H9 (cell line): ENCODE measurements at regions not wholly inside any gene's neighbourhood (a gene's known extent, or its start where the extent isn't known, plus 50 kb on each side); places are given as distances from the start of the nearest gene placed in this dataset.

Source experiments
- DNase-seq: peaks from one replicate; pipeline ENCODE4 v3.0.0-alpha.2; 2017
- H2AFZ ChIP-seq: one replicate; pipeline ENCODE4 v1.6.1; 2013; ENCODE audit warnings: mild to moderate bottlenecking, low read length, control low read depth, moderate library complexity
- H2AK5ac ChIP-seq: 2 replicates; pipeline ENCODE4 v1.6.1; 2013; ENCODE audit warnings: low read length, control low read depth, mixed read lengths; ENCODE audit not compliant: insufficient read length
- H2BK120ac ChIP-seq: one replicate; pipeline ENCODE4 v1.6.1; 2013; ENCODE audit warnings: low read depth, mild to moderate bottlenecking, low read length, control low read depth, inconsistent platforms; ENCODE audit not compliant: poor library complexity, severe bottlenecking
- H2BK12ac ChIP-seq: 2 replicates; pipeline ENCODE4 v1.6.1; 2013; ENCODE audit warnings: low read length, control low read depth, mixed read lengths, low read depth; ENCODE audit not compliant: insufficient read length
- H2BK15ac ChIP-seq: 2 replicates; pipeline ENCODE4 v1.6.1; 2013; ENCODE audit warnings: low read depth, low read length, control low read depth
- H2BK20ac ChIP-seq: one replicate; pipeline ENCODE4 v1.6.1; 2013; ENCODE audit warnings: low read depth, mild to moderate bottlenecking, low read length, control low read depth, inconsistent platforms; ENCODE audit not compliant: poor library complexity, severe bottlenecking
- H2BK5ac ChIP-seq: 2 replicates; pipeline ENCODE4 v1.6.1; 2013; ENCODE audit warnings: low read length, control low read depth, mixed read lengths; ENCODE audit not compliant: insufficient read length
- H3K14ac ChIP-seq: 2 replicates; pipeline ENCODE4 v1.6.1; 2013; ENCODE audit warnings: low read length, control low read depth; ENCODE audit not compliant: insufficient read depth
- H3K18ac ChIP-seq: 2 replicates; pipeline ENCODE4 v1.6.1; 2013; ENCODE audit warnings: low read depth, mild to moderate bottlenecking, mixed read lengths, low read length, control low read depth; ENCODE audit not compliant: insufficient read length
- H3K23ac ChIP-seq: 2 replicates; pipeline ENCODE4 v1.6.1; 2013; ENCODE audit warnings: low read length, control low read depth, mixed read lengths, low read depth; ENCODE audit not compliant: insufficient read length
- H3K23me2 ChIP-seq: 2 replicates; pipeline ENCODE4 v1.6.1; 2013; ENCODE audit warnings: low read depth, mild to moderate bottlenecking, mixed read lengths, low read length, control low read depth; ENCODE audit not compliant: insufficient read length, poor library complexity, severe bottlenecking
- H3K27ac ChIP-seq: 2 replicates; pipeline ENCODE4 v1.5.1; 2013; ENCODE audit warnings: low read length, control low read depth, mixed read lengths, low read depth; ENCODE audit not compliant: insufficient read length
- H3K27me3 ChIP-seq: 2 replicates; pipeline ENCODE4 v1.6.1; 2013; ENCODE audit warnings: low read length, control low read depth, inconsistent platforms; ENCODE audit not compliant: insufficient read depth
- H3K4ac ChIP-seq: 2 replicates; pipeline ENCODE4 v1.6.1; 2013; ENCODE audit warnings: low read depth, mild to moderate bottlenecking, control low read depth, inconsistent platforms, low read length, moderate library complexity
- H3K4me1 ChIP-seq: 2 replicates; pipeline ENCODE4 v1.6.1; 2013; ENCODE audit warnings: low read length, control low read depth, inconsistent platforms; ENCODE audit not compliant: insufficient read depth
- H3K4me2 ChIP-seq: 2 replicates; pipeline ENCODE4 v1.6.1; 2013; ENCODE audit warnings: low read length, control low read depth, mixed read lengths; ENCODE audit not compliant: insufficient read length, insufficient read depth
- H3K56ac ChIP-seq: 2 replicates; pipeline ENCODE4 v1.6.1; 2013; ENCODE audit warnings: low read depth, mild to moderate bottlenecking, mixed read lengths, low read length, control low read depth; ENCODE audit not compliant: insufficient read length
- H3K79me1 ChIP-seq: 2 replicates; pipeline ENCODE4 v1.6.1; 2013; ENCODE audit warnings: low read depth, mild to moderate bottlenecking, moderate library complexity, low read length, control low read depth, inconsistent platforms; ENCODE audit not compliant: insufficient read depth, poor library complexity, severe bottlenecking
- H3K79me2 ChIP-seq: 2 replicates; pipeline ENCODE4 v1.6.1; 2013; ENCODE audit warnings: low read length, control low read depth, inconsistent platforms; ENCODE audit not compliant: insufficient read depth
- H3K9ac ChIP-seq: 2 replicates; pipeline ENCODE4 v1.6.1; 2013; ENCODE audit warnings: low read length, control low read depth, mixed read lengths; ENCODE audit not compliant: insufficient read length; ENCODE audit errors: extremely low read depth
- H3K9me3 ChIP-seq: one replicate; pipeline ENCODE4 v1.6.1; 2013; ENCODE audit warnings: low read depth, low read length, inconsistent platforms; ENCODE audit not compliant: control insufficient read depth
- H3T11ph ChIP-seq: one replicate; pipeline ENCODE4 v1.6.1; 2013; ENCODE audit warnings: mild to moderate bottlenecking, low read length, control low read depth, inconsistent platforms
- H4K20me1 ChIP-seq: one replicate; pipeline ENCODE4 v1.6.1; 2013; ENCODE audit not compliant: control insufficient read depth, insufficient read length, insufficient read depth
- H4K5ac ChIP-seq: 2 replicates; pipeline ENCODE4 v1.6.1; 2013; ENCODE audit warnings: low read depth, mild to moderate bottlenecking, mixed read lengths, low read length, control low read depth; ENCODE audit not compliant: insufficient read length
- H4K8ac ChIP-seq: replicated peaks from 2 replicates; pipeline ENCODE4 v1.6.1; 2013; ENCODE audit warnings: low read length, control low read depth, mixed read lengths, low read depth; ENCODE audit not compliant: insufficient read length
- H4K91ac ChIP-seq: 2 replicates; pipeline ENCODE4 v1.6.1; 2013; ENCODE audit warnings: low read depth, mild to moderate bottlenecking, moderate library complexity, mixed read lengths, low read length, control low read depth; ENCODE audit not compliant: insufficient read length
- H3K27ac Mint-ChIP-seq, 3 experiments: 2 replicates in 2 of 3; 3 replicates in 1 of 3; pipeline ENCODE4 v1.8.0; 2020 to 2021; ENCODE audit warnings: mixed read lengths in 3 of 3, mild to moderate bottlenecking in 1 of 3, moderate library complexity in 1 of 3
- H3K27me3 Mint-ChIP-seq: 2 replicates; pipeline ENCODE4 v1.8.0; 2021; ENCODE audit warnings: low read depth, mild to moderate bottlenecking, moderate library complexity, mixed read lengths
- H3K36me3 Mint-ChIP-seq, 3 experiments: 2 replicates in 2 of 3; 3 replicates in 1 of 3; pipeline ENCODE4 v1.8.0; 2020 to 2021; ENCODE audit warnings: low read depth in 3 of 3, mixed read lengths in 3 of 3; ENCODE audit not compliant: insufficient read depth in 1 of 3
- H3K4me1 Mint-ChIP-seq, 2 experiments: 2 replicates each; pipeline ENCODE4 v1.8.0; 2020; ENCODE audit warnings: mixed read lengths in 2 of 2
- H3K4me3 Mint-ChIP-seq, 2 experiments: 2 replicates in 1 of 2; 3 replicates in 1 of 2; pipeline ENCODE4 v1.8.0; 2020 to 2021; ENCODE audit warnings: mild to moderate bottlenecking in 2 of 2, mixed read lengths in 2 of 2, moderate library complexity in 1 of 2
- H3K9me3 Mint-ChIP-seq, 2 experiments: 2 replicates in 1 of 2; 3 replicates in 1 of 2; pipeline ENCODE4 v1.8.0; 2020; ENCODE audit warnings: mild to moderate bottlenecking in 2 of 2, mixed read lengths in 2 of 2, moderate library complexity in 1 of 2
- WGBS: extraction: QIAGEN DNeasy Blood & Tissue Kit; methylation state at CpG from one replicate; pipeline ENCODE4 v1.1.7; 2013; ENCODE audit warnings: missing lambda C conversion rate, low lambda C conversion rate, mixed read lengths; ENCODE audit not compliant: insufficient read length; ENCODE audit errors: extremely low coverage; 5-methylcytosine and 5-hydroxymethylcytosine counted together
- TF ChIP-seq, protein P1 (sequence below): fragments of 200-600 bp; sonication (generic); conservative IDR thresholded peaks from 3 replicates; pipeline ENCODE4 v1.8.0; 2021; ENCODE audit warnings: antibody characterized with exemption, mild to moderate bottlenecking

DNA sequence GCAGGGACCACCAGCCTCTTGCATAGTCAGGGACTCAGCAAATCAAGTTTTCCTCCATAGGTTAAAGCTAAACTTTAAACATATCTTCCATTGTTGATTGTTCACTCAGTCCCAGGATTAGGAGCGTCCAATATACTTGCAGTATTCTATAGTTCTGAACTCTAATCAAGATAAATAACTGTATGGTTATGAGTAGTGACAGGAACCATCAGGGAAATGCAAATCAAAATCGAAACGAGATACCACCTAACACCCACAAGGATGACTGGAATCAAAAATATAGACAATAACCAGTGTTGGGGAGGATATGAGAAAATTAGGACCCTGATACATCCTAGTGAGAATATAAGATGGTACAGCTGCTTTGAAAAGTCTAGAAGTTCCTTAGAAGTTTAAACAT is 190.0 kb downstream of the ETS1 start:
- Histone ChIP-seq H3K4ac (no peak overlapping the region), H3K27ac (no peak overlapping the region), H3K23me2 (no peaks in the 10 kb centered on the region), H3K18ac (no peak overlapping the region), H3T11ph (no peak overlapping the region), H2BK120ac (no peak overlapping the region), H3K79me1 (no peaks in the 10 kb centered on the region), H3K14ac (no peak overlapping the region), H2BK12ac (no peak overlapping the region), H4K91ac (no peak overlapping the region), H4K8ac (no peak overlapping the region), H3K27me3 (no peaks in the 10 kb centered on the region), H2AK5ac (no peak overlapping the region), H3K56ac (no peak overlapping the region), H2BK15ac (no peak overlapping the region), H3K79me2 (no peaks in the 10 kb centered on the region), H3K23ac (no peak overlapping the region), H2AFZ (no peak overlapping the region), H4K20me1 (no peaks in the 10 kb centered on the region), H3K9me3 (no peaks in the 10 kb centered on the region), H3K4me1 (no peaks in the 10 kb centered on the region), H4K5ac (no peak overlapping the region), H2BK20ac (no peak overlapping the region), H2BK5ac (no peak overlapping the region), H3K9ac (no peak overlapping the region), H3K4me2 (no peak overlapping the region)
- no peak overlapping the region for H3K27ac Mint-ChIP-seq
- no peaks in the 10 kb centered on the region for H3K4me1 Mint-ChIP-seq
- no peak overlapping the region for H3K4me3 Mint-ChIP-seq
- H3K27me3 Mint-ChIP-seq: no peaks in the 10 kb centered on the region
- no peaks in the 10 kb centered on the region for H3K36me3 Mint-ChIP-seq
- TF ChIP-seq, protein P1, sequence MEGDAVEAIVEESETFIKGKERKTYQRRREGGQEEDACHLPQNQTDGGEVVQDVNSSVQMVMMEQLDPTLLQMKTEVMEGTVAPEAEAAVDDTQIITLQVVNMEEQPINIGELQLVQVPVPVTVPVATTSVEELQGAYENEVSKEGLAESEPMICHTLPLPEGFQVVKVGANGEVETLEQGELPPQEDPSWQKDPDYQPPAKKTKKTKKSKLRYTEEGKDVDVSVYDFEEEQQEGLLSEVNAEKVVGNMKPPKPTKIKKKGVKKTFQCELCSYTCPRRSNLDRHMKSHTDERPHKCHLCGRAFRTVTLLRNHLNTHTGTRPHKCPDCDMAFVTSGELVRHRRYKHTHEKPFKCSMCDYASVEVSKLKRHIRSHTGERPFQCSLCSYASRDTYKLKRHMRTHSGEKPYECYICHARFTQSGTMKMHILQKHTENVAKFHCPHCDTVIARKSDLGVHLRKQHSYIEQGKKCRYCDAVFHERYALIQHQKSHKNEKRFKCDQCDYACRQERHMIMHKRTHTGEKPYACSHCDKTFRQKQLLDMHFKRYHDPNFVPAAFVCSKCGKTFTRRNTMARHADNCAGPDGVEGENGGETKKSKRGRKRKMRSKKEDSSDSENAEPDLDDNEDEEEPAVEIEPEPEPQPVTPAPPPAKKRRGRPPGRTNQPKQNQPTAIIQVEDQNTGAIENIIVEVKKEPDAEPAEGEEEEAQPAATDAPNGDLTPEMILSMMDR: no peak
- no CpG with 5 or more reads among the region's 3 CpGs for WGBS
- H3K9me3 Mint-ChIP-seq: no peaks in the 10 kb centered on the region
- no peak for DNase-seq
